ENCODE measurements at regions not wholly inside any gene's neighbourhood (a gene's known extent, or its start where the extent isn't known, plus 50 kb on each side); places are given as distances from the start of the nearest gene placed in this dataset.

- no peak for DNase-seq (ENCODE audit: extremely low read depth in 1 of 11, low read depth in 9 of 11, low spot score in 4 of 11)
Observed at GRCh38 chr13:107874456-107874855, 340.9 kb downstream of the LIG4 start.

GRCh38 chr13:107873926-107874325 lies 341.4 kb downstream of the LIG4 start:
- DNase-seq (ENCODE audit: extremely low read depth in 1 of 11, low read depth in 9 of 11, low spot score in 4 of 11), result no peak

- no peak for DNase-seq (ENCODE audit: extremely low read depth in 1 of 11, low read depth in 9 of 11, low spot score in 4 of 11)
Observed at GRCh38 chr13:107870400-107870799, 344.9 kb downstream of the LIG4 start.

- peak in 2 of 11 donors; percentile 35 to 51 for DNase-seq (ENCODE audit: extremely low read depth in 1 of 11, low read depth in 9 of 11, low spot score in 4 of 11)
Observed at GRCh38 chr13:107867701-107868661, 347.4 kb downstream of the LIG4 start.

- DNase-seq (ENCODE audit: extremely low read depth in 1 of 11, low read depth in 9 of 11, low spot score in 4 of 11), result peak in 2 of 11 donors; percentile 25 to 33
Observed at GRCh38 chr13:107866941-107867623, 348.3 kb downstream of the LIG4 start.

GRCh38 chr13:107866032-107866940 lies 349.1 kb downstream of the LIG4 start:
- peak in 1 of 11 donors; percentile 25 for DNase-seq (ENCODE audit: extremely low read depth in 1 of 11, low read depth in 9 of 11, low spot score in 4 of 11)

GRCh38 chr13:107865643-107866031 lies 349.7 kb downstream of the LIG4 start:
- DNase-seq (ENCODE audit: extremely low read depth in 1 of 11, low read depth in 9 of 11, low spot score in 4 of 11), result no peak

- no peak for DNase-seq (ENCODE audit: extremely low read depth in 1 of 11, low read depth in 9 of 11, low spot score in 4 of 11)
Observed at GRCh38 chr13:107865318-107865575, 350.1 kb downstream of the LIG4 start.

GRCh38 chr13:107864543-107865317 lies 350.6 kb downstream of the LIG4 start:
- peak in 10 of 11 donors; percentile 61 to 85 (median 75) for DNase-seq (ENCODE audit: extremely low read depth in 1 of 11, low read depth in 9 of 11, low spot score in 4 of 11)

- no peak for DNase-seq (ENCODE audit: extremely low read depth in 1 of 11, low read depth in 9 of 11, low spot score in 4 of 11)
Observed at GRCh38 chr13:107860284-107860683, 355.1 kb downstream of the LIG4 start.

- DNase-seq (ENCODE audit: extremely low read depth in 1 of 11, low read depth in 9 of 11, low spot score in 4 of 11), result no peak
Observed at GRCh38 chr13:107854880-107855279, 360.5 kb downstream of the LIG4 start.

GRCh38 chr13:107852072-107852471 lies 363.3 kb downstream of the LIG4 start:
- DNase-seq (ENCODE audit: extremely low read depth in 1 of 11, low read depth in 9 of 11, low spot score in 4 of 11), result no peak

GRCh38 chr13:107851670-107852069 lies 363.7 kb downstream of the LIG4 start:
- DNase-seq (ENCODE audit: extremely low read depth in 1 of 11, low read depth in 9 of 11, low spot score in 4 of 11), result no peak

- no peak for DNase-seq (ENCODE audit: extremely low read depth in 1 of 11, low read depth in 9 of 11, low spot score in 4 of 11)
Observed at GRCh38 chr13:107847406-107847805, 367.9 kb downstream of the LIG4 start.

- no peak for DNase-seq (ENCODE audit: extremely low read depth in 1 of 11, low read depth in 9 of 11, low spot score in 4 of 11)
Observed at GRCh38 chr13:107846642-107847041, 368.7 kb downstream of the LIG4 start.

- DNase-seq (ENCODE audit: extremely low read depth in 1 of 11, low read depth in 9 of 11, low spot score in 4 of 11), result no peak
Observed at GRCh38 chr13:107845911-107846310, 369.4 kb downstream of the LIG4 start.

GRCh38 chr13:107843681-107844080 lies 371.7 kb downstream of the LIG4 start:
- DNase-seq (ENCODE audit: extremely low read depth in 1 of 11, low read depth in 9 of 11, low spot score in 4 of 11), result no peak

- no peak for DNase-seq (ENCODE audit: extremely low read depth in 1 of 11, low read depth in 9 of 11, low spot score in 4 of 11)
Observed at GRCh38 chr13:107843281-107843680, 372.1 kb downstream of the LIG4 start.
